Activated naive CD8-positive, alpha-beta T cell treated with anti-CD3 and anti-CD28 coated beads, Interleukin-2, amount 50 U/mL, for 16 hours (primary cell): ENCODE measurements at regions not wholly inside any gene's neighbourhood (a gene's known extent, or its start where the extent isn't known, plus 50 kb on each side); places are given as distances from the start of the nearest gene placed in this dataset.
"Not testable (repeated sequence)": the region's sequence is repeated elsewhere in the genome, so short reads cannot be mapped to it uniquely, and the experiment has no call there.

Source experiments
- DNase-seq: peaks from one replicate; pipeline ENCODE4 v3.0.0-alpha.2; 2020; ENCODE audit warnings: low read depth, low spot score

DNA sequence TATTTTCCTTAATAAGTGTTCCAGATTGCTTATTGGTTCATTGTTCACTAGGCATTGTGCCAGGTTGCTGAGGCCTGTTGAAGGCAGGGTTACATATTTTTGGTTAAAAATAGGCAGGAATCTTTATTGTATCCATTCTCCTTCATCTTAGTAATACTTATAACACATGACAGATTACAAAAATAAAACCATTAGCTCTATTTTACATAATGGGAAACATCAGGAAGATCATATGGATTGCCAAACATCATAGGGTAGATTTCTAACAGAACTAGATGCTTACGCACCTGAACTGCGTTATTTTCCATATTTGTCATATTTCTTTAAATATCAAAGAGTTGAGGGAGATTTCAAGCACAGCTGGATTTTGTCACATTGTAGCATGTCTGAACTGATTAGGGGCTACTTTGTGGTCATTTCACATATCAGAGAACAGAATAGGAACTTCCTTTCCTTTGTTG is 462.9 kb upstream of the SGO1 start:
- no peak for DNase-seq

DNA sequence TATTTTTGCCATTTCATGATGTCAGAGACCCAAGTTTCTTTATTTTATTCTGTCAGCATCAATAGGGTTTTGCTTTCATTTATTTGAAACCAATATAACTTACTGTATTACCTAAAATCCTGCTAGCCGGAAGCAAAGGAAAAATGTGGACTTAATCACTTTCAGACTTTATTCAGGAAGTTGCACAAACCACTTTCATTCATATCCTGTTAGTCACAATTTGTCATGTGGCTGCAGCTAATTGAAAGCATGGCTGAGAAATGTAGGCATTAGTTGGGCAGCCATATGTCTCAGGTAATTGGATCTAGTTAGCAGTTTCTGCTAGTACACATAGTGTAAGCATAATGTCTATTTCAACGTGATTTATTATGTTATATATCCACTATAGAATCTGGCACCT is 462.3 kb upstream of the SGO1 start:
- DNase-seq = no peak

DNA sequence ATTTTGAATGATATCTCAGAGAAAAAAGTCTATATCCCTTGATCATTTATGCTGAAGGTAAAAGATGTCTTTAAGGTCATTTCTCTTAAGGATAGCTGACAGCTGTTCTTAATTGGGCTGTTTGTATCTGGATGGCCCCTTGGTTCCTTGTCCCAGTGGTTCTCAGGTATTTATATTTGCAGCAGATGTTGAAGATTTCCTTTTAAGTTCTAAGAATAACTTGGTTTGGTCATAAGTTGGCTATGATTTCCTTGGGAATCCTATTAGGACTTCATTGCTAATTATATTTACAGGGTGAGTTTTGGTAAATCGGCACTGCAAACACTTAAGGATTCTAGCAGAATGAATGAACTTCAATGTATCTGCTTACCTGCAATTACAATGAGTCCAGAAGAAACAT is 460.4 kb upstream of the SGO1 start:
- DNase-seq = no peak

DNA sequence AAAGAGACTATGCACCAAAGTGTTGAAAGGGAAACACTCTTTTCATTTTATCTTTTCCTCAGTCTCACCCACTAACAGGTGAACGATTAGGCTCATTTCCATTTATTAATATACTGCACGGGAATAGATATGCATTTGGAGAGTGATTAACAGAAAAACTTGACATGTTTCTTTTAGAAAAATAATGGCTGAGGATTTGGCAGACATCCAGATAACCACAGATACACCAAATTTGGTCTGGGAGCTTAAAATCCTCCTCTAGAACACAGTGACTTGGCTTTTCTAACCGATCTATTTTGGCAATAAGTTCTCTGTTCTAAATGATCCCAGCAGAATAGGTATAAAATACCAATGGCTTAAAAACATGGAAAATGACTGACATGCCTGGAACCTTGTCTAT is 459.3 kb upstream of the SGO1 start:
- DNase-seq = no peak

DNA sequence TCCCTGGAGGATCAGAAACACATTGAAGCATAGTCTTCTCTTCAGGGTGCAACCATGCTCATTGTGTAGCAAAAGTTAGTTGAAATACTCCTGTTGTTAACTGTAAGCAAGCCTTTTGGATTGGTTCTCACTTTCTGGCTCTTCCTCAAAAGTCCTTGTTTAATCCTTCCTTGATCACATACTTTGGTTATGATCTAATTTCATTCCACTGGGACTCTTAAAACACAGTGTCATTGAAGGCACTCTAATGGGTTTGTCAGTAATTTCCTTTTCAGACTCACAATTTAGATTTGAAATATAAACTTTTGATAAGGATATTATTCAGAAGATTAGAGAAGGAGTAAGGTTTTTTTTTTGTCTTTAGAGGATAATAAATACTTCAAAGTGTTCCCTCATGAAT is 451.7 kb upstream of the SGO1 start:
- DNase-seq = no peak

DNA sequence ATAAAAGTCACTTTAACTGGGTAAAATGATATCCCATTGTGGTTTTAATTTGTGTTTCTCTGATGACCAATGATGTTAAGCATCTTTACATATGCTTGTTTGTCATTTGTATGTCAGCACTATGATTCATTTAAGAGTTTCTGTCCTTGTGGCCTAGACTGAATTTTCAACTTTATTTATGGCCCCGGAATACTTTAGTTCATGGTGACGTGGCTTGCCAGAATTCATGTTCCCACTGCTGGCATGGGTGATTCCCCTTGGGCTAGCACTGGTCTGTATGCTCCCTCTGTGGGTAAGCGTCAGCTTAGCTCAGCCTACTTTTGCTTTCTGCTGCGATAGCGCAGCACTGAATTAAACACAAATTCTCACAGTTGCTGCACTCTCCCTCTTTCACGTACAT is 436.3 kb upstream of the SGO1 start:
- DNase-seq = no peak

DNA sequence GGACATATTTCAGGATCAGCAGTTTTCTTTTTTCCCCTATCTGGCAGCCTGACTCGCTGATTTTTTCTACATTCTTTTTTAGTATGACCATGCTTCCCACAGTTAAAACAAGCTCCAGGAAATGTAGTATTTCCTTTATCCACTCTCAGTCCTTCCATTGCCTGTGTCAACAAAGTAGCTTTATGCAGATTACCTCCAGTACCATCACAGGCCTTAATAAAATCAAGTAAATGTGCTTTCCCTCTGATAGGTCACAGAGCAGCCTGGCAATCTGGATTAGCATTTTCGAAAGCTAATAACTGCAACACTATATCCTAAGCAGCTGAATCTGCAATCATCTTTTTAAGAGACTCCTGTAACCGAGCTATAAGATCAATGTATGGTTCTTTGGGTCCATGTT is 432.6 kb upstream of the SGO1 start:
- DNase-seq = not testable (repeated sequence)

DNA sequence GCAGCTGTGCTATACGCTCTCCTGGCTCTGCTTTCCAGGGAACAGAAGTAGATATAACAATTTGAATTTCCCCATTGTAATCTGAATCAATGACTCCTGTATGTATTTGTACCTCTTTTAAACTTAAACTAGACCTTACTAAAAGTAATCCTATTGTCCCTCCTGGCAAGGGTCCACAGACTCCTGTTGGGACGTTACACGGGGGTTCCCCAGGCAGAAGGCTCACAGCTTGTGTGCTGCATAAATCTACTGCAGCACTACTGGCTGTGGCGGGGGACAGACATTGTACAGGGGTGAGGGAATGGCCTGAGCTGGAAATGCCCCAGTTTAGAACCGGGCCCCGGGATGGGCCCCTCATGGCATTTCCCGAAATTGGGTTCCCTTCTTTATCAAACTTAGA is 432.2 kb upstream of the SGO1 start:
- DNase-seq = not testable (repeated sequence)

DNA sequence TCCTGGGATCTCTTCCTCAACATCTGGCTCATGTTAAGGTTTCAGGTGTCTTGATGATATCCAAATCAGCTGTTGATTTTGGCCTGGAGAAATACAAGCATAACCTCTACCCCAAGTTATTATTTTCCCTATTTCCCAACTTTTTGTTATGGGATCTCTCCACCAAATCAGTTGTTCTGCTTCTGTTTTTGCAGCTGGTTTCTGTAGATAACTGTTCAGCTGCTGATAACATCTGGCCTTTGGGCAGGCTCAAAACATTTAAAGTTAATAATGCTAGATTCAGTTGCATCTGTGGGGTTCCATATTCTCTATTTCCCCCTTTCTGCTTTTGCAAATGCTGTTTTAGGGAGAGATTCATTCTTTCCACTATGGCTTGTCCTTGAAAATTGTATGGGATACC is 430.0 kb upstream of the SGO1 start:
- DNase-seq = not testable (repeated sequence)

DNA sequence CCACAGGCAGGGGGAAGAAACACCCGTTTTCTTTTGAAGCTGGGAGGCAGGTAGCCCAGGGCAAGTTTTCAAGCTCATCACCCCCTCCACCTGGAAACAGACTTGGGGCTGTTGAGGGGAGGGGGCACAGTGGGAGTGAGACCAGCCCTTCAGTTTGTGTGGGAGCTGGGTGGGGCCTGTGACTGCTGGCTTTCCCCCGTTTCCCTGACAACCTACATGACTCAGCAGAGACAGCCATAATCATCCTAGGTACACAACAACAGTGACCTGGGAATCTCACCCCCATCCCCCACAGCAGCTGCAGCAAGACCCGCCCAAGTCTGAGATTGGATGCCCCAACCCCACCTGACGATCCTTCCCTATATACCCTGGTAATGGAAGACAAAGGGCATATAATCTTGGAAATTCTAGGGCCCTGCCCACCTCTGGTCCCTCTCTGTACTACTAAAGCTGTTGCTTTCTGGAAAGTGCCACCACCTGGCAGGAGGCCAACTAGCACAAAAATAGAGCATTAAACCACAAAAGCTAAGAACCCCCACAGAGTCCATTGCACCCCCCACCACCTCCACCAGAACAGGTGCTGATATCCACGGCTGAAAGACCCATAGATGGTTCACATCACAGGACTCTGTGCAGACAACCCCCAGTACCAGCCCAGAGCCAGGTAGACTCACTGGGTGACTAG is 422.2 kb upstream of the SGO1 start:
- no peak for DNase-seq

DNA sequence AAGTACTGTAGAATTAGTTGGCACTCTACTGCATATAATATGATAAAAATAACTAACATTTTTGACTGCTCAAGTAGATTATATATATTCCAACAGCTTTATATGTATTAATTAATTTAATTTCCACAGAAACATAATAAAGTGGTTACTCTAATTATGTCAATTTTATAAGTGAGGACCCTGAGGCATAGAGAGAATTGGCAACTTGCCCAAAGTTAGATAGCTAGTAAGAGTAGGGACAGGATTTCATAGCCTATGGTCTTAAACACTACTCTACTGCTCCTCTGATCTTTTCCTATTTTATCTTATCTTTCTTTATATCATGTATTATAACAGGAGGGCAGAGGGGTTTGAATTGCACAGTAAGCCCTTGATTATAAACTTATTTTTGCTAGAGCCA is 418.7 kb upstream of the SGO1 start:
- DNase-seq = no peak

DNA sequence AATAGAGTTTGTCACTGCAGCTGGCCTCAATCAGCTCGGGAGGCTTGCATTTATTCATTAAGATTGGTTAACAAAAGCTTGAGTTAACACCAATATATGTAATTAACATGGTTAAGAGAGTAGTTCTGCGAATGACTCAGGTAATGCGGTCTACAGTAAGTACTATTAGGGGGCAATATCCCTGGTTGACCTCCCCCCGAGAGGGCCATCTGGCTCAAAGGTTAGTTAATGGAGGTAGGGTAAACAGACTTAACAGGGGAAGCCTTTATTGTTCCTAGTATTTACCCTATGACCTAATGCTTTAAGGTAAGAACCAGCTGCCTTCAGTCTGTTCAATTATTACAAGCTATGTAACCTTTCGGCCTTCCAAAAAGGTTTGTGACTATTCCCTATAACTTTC is 403.3 kb upstream of the SGO1 start:
- DNase-seq = no peak

DNA sequence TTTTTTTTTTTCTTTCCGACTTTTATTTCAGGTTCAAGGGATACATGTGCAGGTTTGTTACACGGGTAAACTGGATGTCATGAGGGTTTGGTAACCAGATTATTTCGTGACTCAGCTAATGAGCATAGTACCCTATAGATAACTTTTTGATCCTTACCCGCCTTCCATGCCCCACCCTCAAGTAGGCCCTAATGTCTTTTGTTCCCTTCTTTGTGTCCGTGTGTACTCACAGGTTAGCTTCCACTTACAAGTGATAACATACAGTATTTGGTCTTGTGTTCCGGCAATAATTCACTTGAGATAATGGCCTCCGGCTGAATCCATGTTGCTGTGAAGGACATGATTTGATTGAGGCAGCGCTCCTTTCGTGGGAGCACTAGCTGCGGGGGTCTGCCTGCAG is 402.8 kb upstream of the SGO1 start:
- no peak for DNase-seq

DNA sequence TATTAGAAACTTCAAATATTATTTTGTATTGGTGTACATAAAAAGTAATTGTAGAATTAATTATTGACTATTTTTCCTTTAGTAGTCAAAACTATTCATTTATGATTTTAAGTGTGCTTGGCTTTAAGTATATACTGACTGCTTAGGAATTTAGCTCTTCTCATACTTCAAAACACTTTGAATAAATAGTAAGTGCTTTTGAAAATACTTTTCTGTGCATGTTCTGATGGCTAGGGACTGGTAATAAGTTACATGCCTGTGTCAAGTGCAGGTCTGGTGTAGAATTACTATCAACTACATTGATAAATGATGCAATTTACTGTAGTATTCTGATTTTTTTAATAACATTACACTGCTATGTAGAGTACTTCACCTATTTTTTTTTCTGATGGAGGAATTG is 397.6 kb upstream of the SGO1 start:
- no peak for DNase-seq

DNA sequence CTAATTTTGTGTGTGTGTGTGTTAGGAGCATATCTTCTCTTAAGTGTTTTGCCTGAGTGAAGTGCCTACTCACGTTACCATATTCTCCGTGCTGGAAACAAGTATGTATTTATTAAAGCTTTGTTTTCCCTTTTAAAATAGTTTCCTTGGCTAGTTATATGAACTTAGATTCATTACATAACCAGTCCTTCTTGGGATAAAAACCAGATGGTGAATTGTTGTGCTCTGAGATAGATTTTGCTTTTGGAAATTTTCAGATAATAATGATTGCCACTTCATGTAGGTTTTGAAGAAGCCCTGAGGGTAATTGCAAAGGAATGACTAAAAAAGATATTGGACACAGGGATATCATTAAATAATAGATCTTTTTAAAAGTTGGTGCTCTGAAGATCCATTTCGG is 390.2 kb upstream of the SGO1 start:
- no peak for DNase-seq

DNA sequence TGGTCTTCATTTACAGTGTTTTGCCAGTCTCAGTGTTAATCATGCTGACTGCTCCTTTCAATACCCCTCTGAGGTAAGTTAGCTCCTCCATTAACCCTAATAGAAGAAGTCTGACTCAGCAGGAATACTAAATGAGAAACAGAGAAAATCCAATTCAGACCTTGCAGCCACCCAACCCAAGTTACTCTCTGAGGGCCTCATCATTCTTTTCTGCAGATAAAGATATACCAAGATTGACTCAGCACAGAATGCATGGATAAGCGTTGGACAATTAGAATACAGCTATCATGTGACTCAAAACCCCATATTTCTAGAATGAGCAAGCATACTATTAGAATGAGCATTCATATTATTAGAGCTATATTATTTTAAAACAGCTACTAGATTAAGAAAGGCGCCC is 389.1 kb upstream of the SGO1 start:
- DNase-seq = no peak

DNA sequence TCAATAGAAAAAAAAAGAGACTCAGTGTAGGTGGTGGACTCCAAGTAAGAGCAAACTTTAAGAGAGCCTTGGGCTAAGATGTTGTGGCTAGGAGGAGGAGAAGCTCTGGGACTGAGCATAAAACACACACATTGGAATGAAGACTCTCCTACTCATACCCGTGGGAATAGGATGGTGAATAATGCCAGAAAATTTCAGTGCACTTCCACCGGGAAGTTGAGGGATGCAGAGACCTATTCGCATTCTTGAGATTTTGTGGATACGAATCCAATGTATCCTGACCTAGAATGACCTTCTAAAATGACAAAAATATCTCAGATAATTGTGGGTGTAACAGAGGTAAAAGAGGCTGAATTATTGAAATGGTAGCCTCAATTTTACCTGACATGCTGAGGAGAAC is 388.7 kb upstream of the SGO1 start:
- no peak for DNase-seq

DNA sequence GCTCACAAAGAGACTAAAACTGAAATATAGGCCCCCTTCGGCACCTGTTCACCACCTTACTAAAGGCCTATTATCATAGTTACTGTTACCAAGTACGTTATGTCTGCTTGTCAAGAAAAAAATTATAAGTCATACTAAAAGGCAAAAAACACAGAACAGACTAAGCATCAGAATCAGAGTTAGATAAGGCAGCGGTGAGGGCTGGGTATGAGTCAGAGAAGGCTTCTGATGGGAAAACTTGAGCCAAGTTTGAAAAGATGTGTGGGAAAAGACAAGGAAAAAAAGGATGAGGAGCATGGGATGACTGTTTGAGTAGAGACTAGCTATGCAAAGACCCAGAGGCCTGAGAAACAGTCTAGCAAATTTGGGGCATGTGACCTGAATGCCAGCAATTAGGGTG is 387.2 kb upstream of the SGO1 start:
- no peak for DNase-seq

DNA sequence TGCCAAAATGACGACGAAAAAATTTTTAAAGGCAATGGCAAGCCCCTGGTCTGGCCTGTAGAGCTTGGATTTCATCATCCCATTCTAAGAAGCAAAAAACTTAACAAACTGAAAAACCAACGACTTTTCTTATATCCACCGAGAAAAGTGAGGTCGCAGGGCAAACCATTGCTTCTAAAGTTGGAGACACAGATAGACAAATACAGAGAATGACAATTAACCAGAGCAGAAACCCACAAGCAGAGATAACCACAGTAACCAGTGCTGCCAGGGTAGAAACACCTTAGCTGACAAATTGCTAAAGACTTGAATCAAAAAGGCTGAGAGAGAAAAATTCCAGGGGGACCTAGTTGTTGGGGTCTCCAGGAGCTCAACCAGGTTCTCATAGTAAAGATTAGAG is 386.5 kb upstream of the SGO1 start:
- no peak for DNase-seq

DNA sequence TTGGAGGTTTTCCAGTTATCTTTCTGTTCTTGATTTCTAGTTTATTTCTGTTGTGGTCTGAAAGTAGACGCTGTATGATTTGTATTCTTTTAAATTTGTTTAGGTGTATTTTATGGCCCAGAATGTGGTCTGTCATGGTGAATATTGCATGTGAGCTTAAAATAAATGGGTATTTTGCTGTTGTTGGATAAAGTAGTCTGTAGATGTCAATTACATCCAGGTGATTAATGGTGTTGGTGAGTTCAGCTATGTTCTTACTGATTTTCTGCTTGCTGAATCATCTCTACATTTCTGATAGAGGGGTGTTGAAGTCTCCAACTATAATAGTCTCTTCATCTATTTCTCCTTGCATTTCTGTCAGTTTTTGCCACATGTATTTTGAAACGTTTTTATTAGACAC is 383.3 kb upstream of the SGO1 start:
- no peak for DNase-seq

DNA sequence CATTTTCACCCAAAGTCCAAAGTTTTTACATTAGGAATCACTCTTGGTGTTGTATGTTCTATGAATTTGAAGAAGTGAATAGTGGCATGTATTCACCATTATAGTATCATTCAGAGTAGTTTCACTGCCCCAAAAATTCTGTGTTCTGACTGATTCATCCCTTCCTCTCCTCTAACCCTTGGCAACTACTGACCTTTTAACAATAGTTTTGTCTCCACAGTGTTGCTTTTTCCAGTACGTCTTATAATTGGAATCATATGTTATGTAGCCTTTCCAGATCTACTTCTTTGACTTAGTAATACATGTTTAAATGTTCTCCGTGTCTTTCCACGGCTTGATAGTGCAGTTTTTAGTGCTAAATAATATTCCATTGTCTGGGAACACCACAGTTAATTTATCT is 379.0 kb upstream of the SGO1 start:
- DNase-seq = no peak

DNA sequence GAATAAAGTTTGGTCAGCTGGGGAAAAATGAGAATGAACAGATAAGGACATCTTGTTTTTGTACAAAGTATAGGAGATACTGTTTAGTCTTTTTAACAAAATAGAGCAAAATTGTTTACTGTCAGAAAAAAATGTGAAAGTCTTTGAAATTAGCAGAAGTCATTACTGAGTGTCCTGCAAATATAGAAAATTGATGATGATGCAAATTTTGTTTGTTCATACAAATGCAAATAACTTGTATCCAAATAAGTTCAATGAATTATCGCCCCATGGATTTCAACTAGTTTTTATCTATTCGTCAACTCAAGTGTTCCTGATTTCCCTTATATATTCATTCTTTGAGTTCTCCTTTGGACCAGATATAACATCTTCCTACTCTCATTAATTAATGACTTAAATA is 378.0 kb upstream of the SGO1 start:
- DNase-seq = no peak

DNA sequence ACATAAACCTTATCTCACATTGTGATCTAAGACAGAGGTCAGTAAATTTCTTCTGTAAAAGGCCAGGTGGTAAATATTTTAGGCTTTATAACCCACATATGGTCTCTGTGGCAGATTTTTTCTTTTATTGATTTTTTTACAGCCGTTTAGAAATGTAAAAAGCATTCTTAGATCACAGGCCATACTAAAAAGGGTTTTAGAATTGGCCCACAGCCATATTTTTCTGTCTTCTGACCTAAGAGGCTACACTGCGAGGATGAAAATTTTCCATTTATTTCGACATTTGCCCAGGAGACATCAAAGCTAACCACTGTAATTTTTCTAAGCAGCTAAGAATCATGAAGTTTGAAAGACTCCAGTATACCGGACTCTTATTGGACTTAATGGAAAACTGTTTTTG is 377.2 kb upstream of the SGO1 start:
- DNase-seq = no peak

DNA sequence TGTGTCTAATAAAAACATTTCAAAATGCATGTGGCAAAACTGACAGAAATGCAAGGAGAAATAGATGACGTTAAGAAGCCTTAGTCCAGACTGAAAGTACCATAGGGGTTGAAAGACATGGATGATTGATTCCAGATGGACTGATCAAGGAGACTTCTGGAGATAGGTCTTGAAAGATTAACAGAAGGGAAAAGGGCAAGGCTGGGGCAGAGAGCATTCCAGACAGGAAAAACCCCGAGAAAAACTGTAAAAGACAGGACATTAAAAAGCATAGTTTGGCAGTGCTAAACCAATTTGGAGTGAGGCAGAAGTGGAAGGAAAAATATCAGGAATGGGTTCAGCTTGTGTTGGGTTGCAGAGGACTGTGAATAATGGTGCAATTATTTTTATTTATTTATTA is 375.2 kb upstream of the SGO1 start:
- no peak for DNase-seq
